H1 (cell line): ENCODE measurements at regions not wholly inside any gene's neighbourhood (a gene's known extent, or its start where the extent isn't known, plus 50 kb on each side); places are given as distances from the start of the nearest gene placed in this dataset.

ENCODE experiments used
- CTCF ChIP-seq, 3 experiments: IDR thresholded peaks; 1 replicate in 2 of 3; 2 replicates in 1 of 3; pipeline versions ENCODE4 v1.5.1 to v1.6.1; 2011; ENCODE audit warnings: low read length in 3 of 3, mild to moderate bottlenecking in 3 of 3, inconsistent platforms in 2 of 3, low read depth in 1 of 3, moderate library complexity in 1 of 3; ENCODE audit not compliant: insufficient read depth in 1 of 3; ENCODE audit errors: control extremely low read depth in 1 of 3
- KDM4A ChIP-seq: IDR thresholded peaks from one replicate; pipeline ENCODE4 v1.7.1; 2012; ENCODE audit warnings: low read depth, mild to moderate bottlenecking, moderate library complexity, low read length, inconsistent platforms; ENCODE audit not compliant: severe bottlenecking
- TAF7 ChIP-seq: optimal IDR thresholded peaks from 2 replicates; pipeline ENCODE3; 2011; ENCODE audit warnings: low read depth, mild to moderate bottlenecking, inconsistent platforms, low read length, moderate library complexity, borderline replicate concordance

DNA sequence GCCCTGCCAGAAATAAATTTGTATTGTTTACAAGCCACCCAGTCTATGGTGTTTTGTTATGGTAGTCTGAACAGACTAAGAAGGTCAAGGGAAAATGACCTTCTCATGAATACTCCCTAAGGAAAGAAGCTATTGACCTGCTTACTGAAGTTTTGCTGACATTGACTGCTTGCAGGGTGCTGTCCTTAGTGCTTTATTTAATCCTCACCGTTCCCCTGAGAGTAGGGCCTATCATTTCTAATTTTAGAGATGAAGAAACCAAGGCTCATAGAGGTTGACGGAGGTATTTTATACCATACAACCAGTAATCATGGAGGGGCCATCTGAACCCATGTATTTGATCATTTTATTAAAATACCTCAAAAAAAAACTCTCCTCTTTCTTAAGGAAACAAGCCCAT lies 66.7 kb upstream of the INCENP start (continued):
- TF ChIP-seq CTCF (IDR thresholded peaks at IDR 0.05; ENCODE audit: control extremely low read depth in 1 of 3, insufficient read depth in 1 of 3, low read depth in 1 of 3, low read length in 3 of 3) = no peak
- TF ChIP-seq TAF7 = no peak
- no peak for TF ChIP-seq KDM4A
- TF ChIP-seq, all 59 proteins: peak for 0
